Gastrocnemius medialis (tissue), 4 donors: ENCODE measurements at regions not wholly inside any gene's neighbourhood (a gene's known extent, or its start where the extent isn't known, plus 50 kb on each side); places are given as distances from the start of the nearest gene placed in this dataset.

Experiments used
- ATAC-seq, 2 donors: fragments of 150-250 bp; one replicate each; pipeline ENCODE4 v1.9.1; 2016
- DNase-seq, 2 donors: peaks; one replicate each; pipeline ENCODE4 v3.0.0-alpha.2; 2019
- H3K27ac ChIP-seq, 4 donors: fragments of 200-600 bp; sonication (generic); 1 replicate in 1 of 4; 2 replicates in 3 of 4; pipeline ENCODE4 v1.5.1; 2016 to 2018; ENCODE audit warnings: mild to moderate bottlenecking in 2 of 4, moderate library complexity in 1 of 4
- H3K27me3 ChIP-seq, 3 donors: fragments of 200-600 bp; sonication (generic) in 2 of 3; 1 replicate in 1 of 3; 2 replicates in 2 of 3; pipeline versions ENCODE4 v1.5.1 to v1.6.0; 2016 to 2019; ENCODE audit warnings: mild to moderate bottlenecking in 1 of 3, moderate library complexity in 1 of 3
- H3K36me3 ChIP-seq, 2 donors: fragments of 200-600 bp; sonication (generic) in 1 of 2; one replicate each; pipeline ENCODE4 v1.5.1; 2017 to 2018
- H3K4me1 ChIP-seq, 2 donors: fragments of 200-600 bp; sonication (generic) in 1 of 2; one replicate each; pipeline ENCODE4 v1.5.1; 2016 to 2017; ENCODE audit warnings: mild to moderate bottlenecking in 2 of 2
- H3K4me3 ChIP-seq, 4 donors: fragments of 200-600 bp; sonication (generic) in 3 of 4; 1 replicate in 1 of 4; 2 replicates in 3 of 4; pipeline ENCODE4 v1.5.1; 2016 to 2019; ENCODE audit warnings: mild to moderate bottlenecking in 2 of 4
- H3K9me3 ChIP-seq, 3 donors: fragments of 200-600 bp; sonication (generic) in 2 of 3; 1 replicate in 1 of 3; 2 replicates in 2 of 3; pipeline ENCODE4 v1.5.1; 2016 to 2019
- CTCF ChIP-seq, 5 experiments: fragments of 450-650 bp in 3 of 5; fragments of 200-600 bp in 2 of 5; sonication (generic) in 2 of 5; IDR thresholded peaks in 4 of 5; conservative IDR thresholded peaks in 1 of 5; 1 replicate in 4 of 5; 2 replicates in 1 of 5; pipeline ENCODE4 v1.5.1; 2016 to 2019; ENCODE audit warnings: antibody characterized with exemption in 5 of 5, mild to moderate bottlenecking in 3 of 5, moderate library complexity in 3 of 5
- POLR2A ChIP-seq, 2 donors: fragments of 450-650 bp; IDR thresholded peaks; one replicate each; pipeline ENCODE4 v1.6.1; 2017; ENCODE audit warnings: antibody characterized with exemption in 2 of 2, mild to moderate bottlenecking in 2 of 2, moderate library complexity in 2 of 2
- in situ Hi-C, 4 donors: fragments of 200-750 bp; cut with MboI; loops; one replicate each; pipeline versions ENCODE4 v1.15.0 to v1.8.0; 2017; ENCODE audit warnings: low sequenced_read_pairs in 4 of 4
- intact Hi-C: fragments of 100-400 bp; cut with DNase I; formaldehyde crosslinking; loops from one replicate; pipeline ENCODE4 v1.15.1; 2023; ENCODE audit warnings: low total_unique reads

- no peak overlapping the region for H3K4me3 ChIP-seq
- in situ Hi-C loops, result no loop called here
- H3K27ac ChIP-seq, result no peak overlapping the region
- H3K27me3 ChIP-seq, result no peaks in the 10 kb centered on the region
- intact Hi-C loops, result no loop called here
- no peaks in the 10 kb centered on the region for H3K4me1 ChIP-seq
- no peaks in the 10 kb centered on the region for H3K9me3 ChIP-seq
- DNase-seq, result no peak
- ATAC-seq, result no peak
- H3K36me3 ChIP-seq, result no peaks in the 10 kb centered on the region
- TF ChIP-seq POLR2A (IDR thresholded peaks at IDR 0.05) (no peak), CTCF (IDR thresholded peaks at IDR 0.05 in 4 of 5, conservative IDR thresholded peaks at IDR 0.05 in 1 of 5) (no peak)
Measured at GRCh38 chr14:41313196-41313595, 293.5 kb upstream of the LRFN5 start.

DNA sequence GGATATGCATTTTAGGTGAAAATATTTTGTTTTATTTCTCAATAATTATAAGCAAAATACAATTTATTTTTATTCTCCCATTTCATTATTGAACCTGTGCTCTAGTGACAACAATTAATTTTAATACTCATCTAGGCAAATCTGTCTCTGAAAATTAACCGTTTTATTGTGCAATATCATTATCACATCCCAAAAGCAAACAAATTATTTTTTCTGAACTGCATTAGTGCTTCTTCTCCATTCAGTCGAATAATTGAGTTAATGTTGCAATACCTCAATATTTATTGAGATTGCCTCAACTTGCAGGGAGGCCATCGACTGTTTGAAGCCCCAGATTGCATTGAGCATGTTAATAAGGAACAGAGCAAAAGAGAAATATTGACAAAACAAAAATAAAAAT is 303.2 kb upstream of the LRFN5 start:
- H3K27me3 ChIP-seq, result no peaks in the 10 kb centered on the region
- no peak for TF ChIP-seq POLR2A (IDR thresholded peaks at IDR 0.05)
- no peak for TF ChIP-seq CTCF (IDR thresholded peaks at IDR 0.05 in 4 of 5, conservative IDR thresholded peaks at IDR 0.05 in 1 of 5)
- in situ Hi-C loops (no loop called here), intact Hi-C loops (no loop called here)
- no peak overlapping the region for H3K27ac ChIP-seq
- H3K4me1 ChIP-seq, result no peaks in the 10 kb centered on the region
- no peaks in the 10 kb centered on the region for H3K9me3 ChIP-seq
- no peaks in the 10 kb centered on the region for H3K36me3 ChIP-seq
- DNase-seq (no peak), ATAC-seq (no peak)
- no peak overlapping the region for H3K4me3 ChIP-seq

DNA sequence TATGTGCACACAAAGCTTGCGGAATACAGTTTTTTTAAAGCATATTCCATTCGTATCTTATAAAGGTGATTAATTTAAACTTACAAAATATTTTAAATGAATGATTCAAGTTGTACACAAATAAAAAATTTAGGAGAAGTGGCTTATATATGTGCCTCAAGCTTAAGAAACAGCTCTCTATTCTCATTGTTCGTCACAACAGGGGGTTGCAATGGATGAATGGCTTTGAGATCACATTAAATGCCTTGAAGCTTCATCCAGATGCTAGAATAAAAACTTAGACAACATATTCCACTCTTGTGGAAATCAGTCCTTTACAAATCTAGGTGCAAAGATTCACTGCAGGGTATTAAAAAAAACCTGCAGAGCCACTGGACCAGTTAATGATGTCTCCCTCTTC is 303.9 kb upstream of the LRFN5 start:
- DNase-seq (no peak), ATAC-seq (no peak)
- TF ChIP-seq POLR2A (IDR thresholded peaks at IDR 0.05) (no peak), CTCF (IDR thresholded peaks at IDR 0.05 in 4 of 5, conservative IDR thresholded peaks at IDR 0.05 in 1 of 5) (no peak)
- in situ Hi-C loops (no loop called here), intact Hi-C loops (no loop called here)
- H3K36me3 ChIP-seq, result no peaks in the 10 kb centered on the region
- H3K9me3 ChIP-seq, result no peaks in the 10 kb centered on the region
- H3K4me1 ChIP-seq, result no peaks in the 10 kb centered on the region
- H3K27me3 ChIP-seq, result no peaks in the 10 kb centered on the region
- no peak overlapping the region for H3K27ac ChIP-seq
- no peak overlapping the region for H3K4me3 ChIP-seq

DNA sequence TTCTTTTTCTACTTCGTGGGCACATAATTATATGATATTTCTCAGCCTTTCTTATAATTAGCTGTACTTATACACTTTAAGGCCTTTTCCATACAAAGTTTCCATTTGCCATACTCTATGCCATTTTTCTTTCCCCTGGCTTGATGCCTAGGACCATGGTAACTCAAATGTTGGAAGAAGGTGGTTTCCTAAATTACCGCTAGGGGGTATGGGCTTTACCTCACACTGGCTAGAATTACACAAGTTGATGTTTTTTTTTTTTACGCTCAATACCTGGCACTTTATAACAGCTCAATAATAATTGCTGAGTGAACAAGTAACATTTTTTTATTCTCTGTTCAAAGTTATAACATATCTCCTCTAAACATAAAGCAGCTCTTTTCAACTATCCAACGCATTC is 306.8 kb upstream of the LRFN5 start:
- Histone ChIP-seq H3K4me1 (no peaks in the 10 kb centered on the region), H3K27me3 (no peaks in the 10 kb centered on the region), H3K9me3 (no peaks in the 10 kb centered on the region), H3K4me3 (no peak overlapping the region), H3K36me3 (no peaks in the 10 kb centered on the region), H3K27ac (no peak overlapping the region)
- TF ChIP-seq POLR2A (IDR thresholded peaks at IDR 0.05) (no peak), CTCF (IDR thresholded peaks at IDR 0.05 in 4 of 5, conservative IDR thresholded peaks at IDR 0.05 in 1 of 5) (no peak)
- in situ Hi-C loops, result no loop called here
- DNase-seq, result no peak
- intact Hi-C loops, result no loop called here
- no peak for ATAC-seq

DNA sequence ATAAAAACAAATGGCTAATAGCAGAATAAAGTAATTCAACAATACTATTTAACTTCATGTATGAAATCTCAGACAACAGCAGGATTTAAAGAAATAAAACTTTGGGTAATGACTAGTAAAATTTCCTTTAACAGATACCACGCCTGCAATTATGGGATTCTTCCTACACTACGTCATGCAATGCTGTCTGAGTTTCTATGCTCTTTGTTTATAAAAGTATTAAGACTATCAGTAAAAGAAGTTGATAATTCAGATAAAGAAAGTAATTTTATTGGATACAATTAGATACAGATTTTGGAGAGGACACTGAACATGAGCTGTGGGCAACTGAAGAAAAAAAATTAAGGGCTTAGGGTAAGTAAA is 308.4 kb upstream of the LRFN5 start:
- Histone ChIP-seq H3K4me3 (no peak overlapping the region), H3K36me3 (no peaks in the 10 kb centered on the region), H3K27ac (no peak overlapping the region), H3K9me3 (no peaks in the 10 kb centered on the region), H3K4me1 (no peaks in the 10 kb centered on the region), H3K27me3 (no peaks in the 10 kb centered on the region)
- intact Hi-C loops (no loop called here), in situ Hi-C loops (no loop called here)
- DNase-seq, result no peak
- TF ChIP-seq CTCF (IDR thresholded peaks at IDR 0.05 in 4 of 5, conservative IDR thresholded peaks at IDR 0.05 in 1 of 5), result no peak
- TF ChIP-seq POLR2A (IDR thresholded peaks at IDR 0.05), result no peak
- ATAC-seq, result no peak
